OCI-LY1 (cell line): ENCODE measurements at regions not wholly inside any gene's neighbourhood (a gene's known extent, or its start where the extent isn't known, plus 50 kb on each side); places are given as distances from the start of the nearest gene placed in this dataset.
"Not testable (repeated sequence)": the region's sequence is repeated elsewhere in the genome, so short reads cannot be mapped to it uniquely, and the experiment has no call there.

Source experiments
- H2AFZ ChIP-seq: fragments of 200-600 bp; sonication (generic), shearing (Covaris generic); 2 replicates; pipeline ENCODE4 v1.6.0; 2014; ENCODE audit warnings: antibody characterized with exemption, mild to moderate bottlenecking, low read length
- H3F3A ChIP-seq: fragments of 200-600 bp; sonication (generic), shearing (Covaris generic); 2 replicates; pipeline ENCODE4 v1.6.0; 2014; ENCODE audit warnings: mild to moderate bottlenecking, antibody characterized with exemption, low read length, moderate library complexity; ENCODE audit not compliant: insufficient read depth
- H3K27ac ChIP-seq: fragments of 200-600 bp; sonication (generic); 2 replicates; pipeline ENCODE4 v1.5.1; 2014; ENCODE audit warnings: low read length, mixed run types, mild to moderate bottlenecking, low read depth; ENCODE audit not compliant: poor library complexity, severe bottlenecking
- H3K27me3 ChIP-seq: fragments of 200-600 bp; sonication (generic); 2 replicates; pipeline ENCODE4 v1.6.0; 2014; ENCODE audit warnings: antibody characterized with exemption, mild to moderate bottlenecking, low read length, moderate library complexity; ENCODE audit not compliant: insufficient read depth
- H3K36me3 ChIP-seq: fragments of 200-600 bp; sonication (generic); 2 replicates; pipeline ENCODE4 v1.6.1; 2014; ENCODE audit warnings: mild to moderate bottlenecking, antibody characterized with exemption, low read length, moderate library complexity, mixed read lengths; ENCODE audit not compliant: insufficient read depth
- H3K4me1 ChIP-seq: fragments of 200-600 bp; sonication (generic); 2 replicates; pipeline ENCODE4 v1.5.1; 2014; ENCODE audit warnings: mild to moderate bottlenecking, low read length, moderate library complexity; ENCODE audit not compliant: insufficient read depth, severe bottlenecking
- H3K4me2 ChIP-seq: fragments of 200-600 bp; sonication (generic), shearing (Covaris generic); 2 replicates; pipeline ENCODE4 v1.6.1; 2014; ENCODE audit warnings: low read length
- H3K4me3 ChIP-seq: fragments of 200-600 bp; sonication (generic); 2 replicates; pipeline ENCODE4 v1.5.1; 2014; ENCODE audit warnings: low read length, low read depth, mild to moderate bottlenecking, mixed read lengths; ENCODE audit not compliant: poor library complexity, severe bottlenecking
- H3K79me2 ChIP-seq: fragments of 200-600 bp; shearing (Covaris generic); 2 replicates; pipeline ENCODE4 v1.6.1; 2016; ENCODE audit warnings: mixed run types, low read length, mixed read lengths; ENCODE audit not compliant: insufficient read depth
- H3K9ac ChIP-seq: fragments of 200-600 bp; sonication (generic), shearing (Covaris generic); 2 replicates; pipeline ENCODE4 v1.6.1; 2014; ENCODE audit warnings: mild to moderate bottlenecking, low read length, mixed read lengths
- H3K9me2 ChIP-seq: fragments of 200-600 bp; sonication (generic), shearing (Covaris generic); 2 replicates; pipeline ENCODE4 v1.6.1; 2014; ENCODE audit warnings: low read depth, mild to moderate bottlenecking, low read length, mixed read lengths
- H3K9me3 ChIP-seq: fragments of 200-600 bp; shearing (Covaris generic); 2 replicates; pipeline ENCODE4 v1.6.1; 2014; ENCODE audit warnings: low read length, mixed read lengths
- H4K20me1 ChIP-seq: fragments of 200-600 bp; sonication (generic), shearing (Covaris generic); 2 replicates; pipeline ENCODE4 v1.6.0; 2016; ENCODE audit warnings: mild to moderate bottlenecking, low read length; ENCODE audit not compliant: insufficient read depth
- EZH2 ChIP-seq: fragments of 200-600 bp; sonication (generic), shearing (Covaris generic); IDR thresholded peaks from 2 replicates; pipeline ENCODE4 v1.8.0; 2017; ENCODE audit warnings: borderline replicate concordance, mixed run types, mild to moderate bottlenecking, antibody characterized with exemption, low read length, moderate library complexity, mixed read lengths
- TF ChIP-seq, protein P1 (sequence below): fragments of 200-600 bp; sonication (generic), shearing (Covaris generic); IDR thresholded peaks from 2 replicates; pipeline ENCODE4 v1.5.1; 2017; ENCODE audit warnings: mild to moderate bottlenecking, antibody characterized with exemption, low read length, moderate library complexity, mixed read lengths

DNA sequence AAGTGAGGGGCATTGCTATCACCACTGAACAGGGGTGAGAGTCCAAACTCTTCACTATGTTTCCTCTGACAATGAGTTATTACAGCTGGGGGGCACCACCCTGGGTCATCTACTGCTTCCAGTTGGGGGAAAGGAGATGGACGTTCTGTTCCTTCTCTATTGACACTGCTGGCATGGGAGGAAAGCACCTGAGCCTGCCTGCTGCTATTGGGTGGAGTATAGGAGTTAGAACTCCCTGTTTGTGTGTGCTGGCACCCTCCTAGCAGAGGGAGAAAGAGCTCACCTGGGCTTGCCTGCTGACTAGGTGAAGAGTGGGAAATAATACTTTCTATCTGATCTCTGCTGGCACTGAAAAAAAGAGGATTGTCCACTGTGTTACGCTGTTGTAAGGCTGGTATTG is 163.8 kb downstream of the MSN start:
- no peaks in the 10 kb centered on the region for H3K9me3 ChIP-seq

DNA sequence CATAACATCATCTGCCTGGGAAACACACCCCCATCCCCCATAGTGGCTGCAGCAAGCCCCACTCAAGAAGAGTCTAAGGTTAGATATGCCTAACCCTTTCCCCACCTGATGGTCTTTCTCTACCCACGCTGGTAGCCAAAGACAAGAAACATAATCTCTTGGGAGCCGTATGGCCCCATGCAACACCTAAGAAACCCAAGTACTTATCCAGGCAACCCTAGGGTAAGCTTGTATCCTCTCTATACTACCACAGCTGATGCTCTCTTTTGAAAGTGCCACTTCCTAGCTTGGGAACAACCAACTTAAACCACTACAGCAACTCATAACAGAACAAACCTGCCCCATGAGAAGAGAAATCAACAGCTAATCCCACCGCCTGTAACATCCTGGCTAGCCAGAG is 161.1 kb downstream of the MSN start:
- Histone ChIP-seq H3K9me2 (no peaks in the 10 kb centered on the region), H2AFZ (no peak overlapping the region), H3F3A (no peaks in the 10 kb centered on the region), H3K27ac (no peak overlapping the region), H3K36me3 (no peaks in the 10 kb centered on the region), H4K20me1 (no peaks in the 10 kb centered on the region), H3K27me3 (no peaks in the 10 kb centered on the region), H3K9ac (no peak overlapping the region), H3K4me1 (no peaks in the 10 kb centered on the region), H3K4me2 (no peak overlapping the region), H3K4me3 (no peak overlapping the region), H3K79me2 (no peaks in the 10 kb centered on the region), H3K9me3 (no peaks in the 10 kb centered on the region)
- TF ChIP-seq EZH2: no peak
- TF ChIP-seq, protein P1, sequence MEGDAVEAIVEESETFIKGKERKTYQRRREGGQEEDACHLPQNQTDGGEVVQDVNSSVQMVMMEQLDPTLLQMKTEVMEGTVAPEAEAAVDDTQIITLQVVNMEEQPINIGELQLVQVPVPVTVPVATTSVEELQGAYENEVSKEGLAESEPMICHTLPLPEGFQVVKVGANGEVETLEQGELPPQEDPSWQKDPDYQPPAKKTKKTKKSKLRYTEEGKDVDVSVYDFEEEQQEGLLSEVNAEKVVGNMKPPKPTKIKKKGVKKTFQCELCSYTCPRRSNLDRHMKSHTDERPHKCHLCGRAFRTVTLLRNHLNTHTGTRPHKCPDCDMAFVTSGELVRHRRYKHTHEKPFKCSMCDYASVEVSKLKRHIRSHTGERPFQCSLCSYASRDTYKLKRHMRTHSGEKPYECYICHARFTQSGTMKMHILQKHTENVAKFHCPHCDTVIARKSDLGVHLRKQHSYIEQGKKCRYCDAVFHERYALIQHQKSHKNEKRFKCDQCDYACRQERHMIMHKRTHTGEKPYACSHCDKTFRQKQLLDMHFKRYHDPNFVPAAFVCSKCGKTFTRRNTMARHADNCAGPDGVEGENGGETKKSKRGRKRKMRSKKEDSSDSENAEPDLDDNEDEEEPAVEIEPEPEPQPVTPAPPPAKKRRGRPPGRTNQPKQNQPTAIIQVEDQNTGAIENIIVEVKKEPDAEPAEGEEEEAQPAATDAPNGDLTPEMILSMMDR: no peak

More for the DNA sequence above, 163.8 kb downstream of the MSN start:
- TF ChIP-seq, protein P1: no peak
- TF ChIP-seq EZH2: no peak
- Histone ChIP-seq H3K27ac (no peak overlapping the region), H3K36me3 (no peaks in the 10 kb centered on the region), H3K4me3 (no peak overlapping the region), H3K79me2 (no peaks in the 10 kb centered on the region), H3F3A (no peaks in the 10 kb centered on the region), H4K20me1 (no peaks in the 10 kb centered on the region), H3K4me1 (no peaks in the 10 kb centered on the region), H3K9me2 (no peaks in the 10 kb centered on the region), H3K27me3 (no peaks in the 10 kb centered on the region), H3K9ac (no peak overlapping the region), H3K4me2 (no peak overlapping the region), H2AFZ (no peak overlapping the region)

DNA sequence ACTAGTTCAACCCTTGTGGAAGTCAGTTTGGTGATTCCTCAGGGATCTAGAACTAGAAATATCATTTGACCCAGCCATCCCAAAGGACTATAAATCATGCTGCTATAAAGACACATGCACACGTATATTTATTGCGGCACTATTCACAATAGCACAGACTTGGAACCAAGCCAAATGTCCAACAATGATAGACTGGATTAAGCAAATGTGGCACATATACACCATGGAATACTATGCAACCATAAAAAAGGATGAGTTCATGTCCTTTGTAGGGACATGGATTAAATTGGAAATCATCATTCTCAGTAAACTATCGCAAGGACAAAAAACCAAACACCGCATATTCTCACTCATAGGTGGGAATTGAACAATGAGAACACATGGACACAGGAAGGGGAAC is 157.8 kb downstream of the MSN start:
- H3F3A ChIP-seq, H3K9me2 ChIP-seq: not testable (repeated sequence)

DNA sequence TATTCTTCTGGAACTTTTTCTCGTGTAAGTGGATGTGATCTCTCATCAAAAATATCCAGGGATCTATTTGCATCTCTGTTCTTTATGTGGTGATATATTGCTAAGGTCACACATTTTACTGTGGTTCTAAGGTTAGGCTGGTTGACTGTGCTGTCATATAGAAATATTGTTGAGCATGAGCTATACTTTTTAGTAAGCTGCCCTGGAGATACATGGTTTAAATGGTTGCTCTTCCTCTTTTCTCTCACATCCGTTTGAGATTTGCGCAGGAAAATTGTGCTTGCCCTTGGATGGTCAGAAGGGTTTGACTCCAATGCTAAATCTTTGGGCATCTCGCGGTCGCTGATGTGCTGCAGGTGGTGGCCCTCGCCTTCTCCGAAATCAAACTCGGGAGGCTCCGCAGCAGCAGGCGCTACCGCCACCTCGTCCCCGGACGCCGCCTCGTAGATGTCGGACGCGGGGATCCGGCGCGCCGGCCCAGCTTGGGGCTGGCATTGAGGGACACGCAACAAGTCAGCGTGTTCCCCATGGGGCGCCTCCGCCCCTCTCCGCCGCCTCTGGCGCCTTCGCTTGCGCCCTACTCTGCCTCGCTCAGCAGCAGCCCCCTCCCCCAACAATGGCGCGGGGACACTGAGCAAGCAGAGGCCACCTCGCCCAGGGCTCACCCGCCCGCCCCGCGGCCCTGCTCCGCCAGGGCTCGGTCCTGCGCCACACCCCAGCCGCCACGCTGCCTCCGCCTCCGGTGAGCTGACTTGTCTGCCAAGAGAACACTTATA is 154.5 kb downstream of the MSN start:
- Histone ChIP-seq H3K9me2 (no peaks in the 10 kb centered on the region), H3K27me3 (no peaks in the 10 kb centered on the region), H3F3A (no peaks in the 10 kb centered on the region), H3K4me3 (no peak overlapping the region), H3K36me3 (no peaks in the 10 kb centered on the region), H3K79me2 (no peaks in the 10 kb centered on the region), H3K9ac (no peak overlapping the region), H3K4me2 (no peak overlapping the region), H3K27ac (no peak overlapping the region), H4K20me1 (no peaks in the 10 kb centered on the region), H3K9me3 (no peaks in the 10 kb centered on the region), H3K4me1 (no peaks in the 10 kb centered on the region), H2AFZ (no peak overlapping the region)
- TF ChIP-seq EZH2: no peak
- TF ChIP-seq, protein P1: no peak

More for the DNA sequence above, 157.8 kb downstream of the MSN start:
- not testable (repeated sequence) for H2AFZ ChIP-seq, H4K20me1 ChIP-seq, H3K27ac ChIP-seq, H3K27me3 ChIP-seq, H3K79me2 ChIP-seq, H3K4me3 ChIP-seq, H3K9me3 ChIP-seq, H3K9ac ChIP-seq, H3K4me1 ChIP-seq, H3K4me2 ChIP-seq, H3K36me3 ChIP-seq

DNA sequence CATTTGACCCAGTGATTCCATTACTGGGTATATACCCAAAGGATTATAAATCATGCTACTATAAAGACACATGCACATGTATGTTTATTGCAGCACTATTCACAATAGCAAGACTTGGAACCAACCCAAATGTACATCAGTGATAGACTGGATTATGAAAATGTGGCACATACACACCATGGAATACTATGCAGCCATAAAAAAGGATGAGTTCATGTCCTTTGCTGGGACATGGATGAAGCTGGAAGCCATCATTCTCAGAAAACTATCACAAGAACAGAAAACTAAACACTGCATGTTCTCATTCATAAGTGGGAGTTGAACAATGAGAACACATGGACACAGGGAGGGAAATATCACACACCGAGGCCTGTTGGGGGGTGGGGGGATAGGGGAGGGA is 152.5 kb downstream of the MSN start:
- not testable (repeated sequence) for H3K4me3 ChIP-seq, H3K27ac ChIP-seq, H2AFZ ChIP-seq, H3K79me2 ChIP-seq, H3F3A ChIP-seq, H3K4me2 ChIP-seq, H4K20me1 ChIP-seq, H3K9ac ChIP-seq, H3K9me3 ChIP-seq, H3K4me1 ChIP-seq, H3K27me3 ChIP-seq, H3K9me2 ChIP-seq, H3K36me3 ChIP-seq
